Right lobe of liver (tissue), 6 donors: ENCODE measurements at regions not wholly inside any gene's neighbourhood (a gene's known extent, or its start where the extent isn't known, plus 50 kb on each side); places are given as distances from the start of the nearest gene placed in this dataset.
"Not testable (repeated sequence)": the region's sequence is repeated elsewhere in the genome, so short reads cannot be mapped to it uniquely, and the experiment has no call there.

Experiments used
- ATAC-seq, 4 donors: fragments of 200-7000 bp; cut with Tn5 transposase; one replicate each; pipeline ENCODE4 v1.9.1; 2020; ENCODE audit warnings: mild to moderate bottlenecking in 4 of 4, moderate library complexity in 4 of 4
- DNase-seq, 3 donors: peaks; one replicate each; pipeline ENCODE4 v3.0.0-alpha.2; 2020
- H3K27ac ChIP-seq, 3 donors: fragments of 200-600 bp; one replicate each; pipeline ENCODE4 v1.8.0; 2022
- H3K27me3 ChIP-seq, 2 donors: fragments of 200-600 bp; one replicate each; pipeline ENCODE4 v1.8.0; 2022
- H3K36me3 ChIP-seq, 4 donors: fragments of 200-600 bp; sonication (generic) in 1 of 4; one replicate each; pipeline versions ENCODE4 v1.5.1 to v1.8.0; 2017 to 2022; ENCODE audit warnings: control low read depth in 1 of 4
- H3K4me1 ChIP-seq, 4 donors: fragments of 200-600 bp; sonication (generic) in 1 of 4; one replicate each; pipeline versions ENCODE4 v1.5.1 to v1.8.0; 2017 to 2022; ENCODE audit warnings: control low read depth in 1 of 4
- H3K4me3 ChIP-seq, 3 donors: fragments of 200-600 bp; one replicate each; pipeline ENCODE4 v1.8.0; 2022
- H3K9me3 ChIP-seq, 4 donors: fragments of 200-600 bp; sonication (generic) in 1 of 4; one replicate each; pipeline versions ENCODE4 v1.5.1 to v1.8.0; 2017 to 2022; ENCODE audit warnings: control low read depth in 1 of 4
- CTCF ChIP-seq, 4 donors: fragments of 200-600 bp in 3 of 4; fragments of 450-650 bp in 1 of 4; IDR thresholded peaks; one replicate each; pipeline versions ENCODE4 v1.5.1 to v1.8.0; 2016 to 2022; ENCODE audit warnings: antibody characterized with exemption in 4 of 4, mild to moderate bottlenecking in 2 of 4
- POLR2A ChIP-seq: fragments of 450-650 bp; IDR thresholded peaks from one replicate; pipeline ENCODE4 v1.6.1; 2017; ENCODE audit warnings: antibody characterized with exemption, mild to moderate bottlenecking
- WGBS: methylation state at CpG from one replicate; pipeline ENCODE4 v1.1.6; 2018; ENCODE audit warnings: low coverage, low lambda C conversion rate; ENCODE audit not compliant: insufficient coverage; ENCODE audit errors: missing lambda C conversion rate; 5-methylcytosine and 5-hydroxymethylcytosine counted together
- intact Hi-C, 2 donors: fragments of 100-400 bp; cut with DNase I; formaldehyde crosslinking; loops; one replicate each; pipeline versions ENCODE4 v1.11.2 to v1.14.1; 2022
- donor health status: DM: no; HTN: yes; CAD: no.
- donor health status: DM: no; HTN: no; CAD: no.
- donor health status: DM: no; HTN: no; CAD: no.
- donor health status: DM: no; HTN: yes; CAD: no.
- donor health status: DM: no; HTN: yes; CAD: no.

DNA sequence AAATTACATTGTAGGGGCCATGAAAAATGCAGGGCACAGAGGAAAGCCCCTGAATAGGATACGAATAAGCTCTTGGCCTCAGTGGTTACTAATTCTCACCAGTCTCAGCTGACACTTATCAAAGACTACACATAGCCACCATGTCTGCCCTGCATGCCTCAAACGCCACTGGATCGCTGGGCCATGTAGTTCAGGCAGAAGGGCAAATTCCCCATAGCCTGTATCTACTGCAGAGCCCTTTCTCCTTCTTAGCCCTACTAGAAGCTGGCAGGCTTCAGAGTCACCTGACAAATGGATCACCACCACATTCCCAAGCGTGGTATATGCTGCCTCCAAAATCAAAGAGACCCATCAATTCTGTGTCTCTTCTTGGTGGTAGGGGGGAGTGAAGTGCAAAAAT lies 177.4 kb downstream of the MINAR1 start:
- ATAC-seq = no peak
- Histone ChIP-seq H3K4me3 (no peak overlapping the region), H3K27ac (no peak overlapping the region), H3K36me3 (no peaks in the 10 kb centered on the region), H3K9me3 (no peaks in the 10 kb centered on the region), H3K4me1 (no peaks in the 10 kb centered on the region), H3K27me3 (no peaks in the 10 kb centered on the region)
- 83% methylated on average over 2 of the region's 4 CpGs for WGBS
- DNase-seq = no peak
- intact Hi-C loops = loop anchor here in 1 of 2 donors (10.0 kb wide), 1 partner anchor 225 kb away; no protein-coding TSS in a partner anchor
- no peak for TF ChIP-seq POLR2A

- Histone ChIP-seq H3K9me3 (no peaks in the 10 kb centered on the region), H3K4me3 (no peak overlapping the region), H3K4me1 (no peaks in the 10 kb centered on the region), H3K36me3 (no peaks in the 10 kb centered on the region), H3K27me3 (no peaks in the 10 kb centered on the region), H3K27ac (no peak overlapping the region)
- intact Hi-C loops = no loop called here
- 67% methylated on average over 3 of the region's 3 CpGs for WGBS
- ATAC-seq = no peak
- TF ChIP-seq CTCF (IDR thresholded peaks at IDR 0.05) = no peak
- no peak for TF ChIP-seq POLR2A
- no peak for DNase-seq
Measured at GRCh38 chr15:79610021-79610420, 177.9 kb downstream of the MINAR1 start.

GRCh38 chr15:79615754-79616153 lies 183.6 kb downstream of the MINAR1 start:
- Histone ChIP-seq H3K9me3 (no peaks in the 10 kb centered on the region), H3K36me3 (no peaks in the 10 kb centered on the region), H3K27ac (no peak overlapping the region), H3K27me3 (no peaks in the 10 kb centered on the region), H3K4me3 (no peak overlapping the region), H3K4me1 (no peaks in the 10 kb centered on the region)
- no peak for ATAC-seq
- TF ChIP-seq POLR2A = no peak
- WGBS = 69% methylated on average over 4 of the region's 4 CpGs
- intact Hi-C loops = no loop called here
- no peak for DNase-seq

GRCh38 chr15:79617071-79617470 lies 184.9 kb downstream of the MINAR1 start:
- no peak for ATAC-seq
- no peak overlapping the region for H3K27ac ChIP-seq
- no peaks in the 10 kb centered on the region for H3K36me3 ChIP-seq
- intact Hi-C loops = no loop called here
- no peaks in the 10 kb centered on the region for H3K4me1 ChIP-seq
- no peaks in the 10 kb centered on the region for H3K27me3 ChIP-seq
- TF ChIP-seq CTCF (IDR thresholded peaks at IDR 0.05) = no peak
- TF ChIP-seq POLR2A = no peak
- DNase-seq = no peak
- H3K4me3 ChIP-seq = no peak overlapping the region
- no peaks in the 10 kb centered on the region for H3K9me3 ChIP-seq

DNA sequence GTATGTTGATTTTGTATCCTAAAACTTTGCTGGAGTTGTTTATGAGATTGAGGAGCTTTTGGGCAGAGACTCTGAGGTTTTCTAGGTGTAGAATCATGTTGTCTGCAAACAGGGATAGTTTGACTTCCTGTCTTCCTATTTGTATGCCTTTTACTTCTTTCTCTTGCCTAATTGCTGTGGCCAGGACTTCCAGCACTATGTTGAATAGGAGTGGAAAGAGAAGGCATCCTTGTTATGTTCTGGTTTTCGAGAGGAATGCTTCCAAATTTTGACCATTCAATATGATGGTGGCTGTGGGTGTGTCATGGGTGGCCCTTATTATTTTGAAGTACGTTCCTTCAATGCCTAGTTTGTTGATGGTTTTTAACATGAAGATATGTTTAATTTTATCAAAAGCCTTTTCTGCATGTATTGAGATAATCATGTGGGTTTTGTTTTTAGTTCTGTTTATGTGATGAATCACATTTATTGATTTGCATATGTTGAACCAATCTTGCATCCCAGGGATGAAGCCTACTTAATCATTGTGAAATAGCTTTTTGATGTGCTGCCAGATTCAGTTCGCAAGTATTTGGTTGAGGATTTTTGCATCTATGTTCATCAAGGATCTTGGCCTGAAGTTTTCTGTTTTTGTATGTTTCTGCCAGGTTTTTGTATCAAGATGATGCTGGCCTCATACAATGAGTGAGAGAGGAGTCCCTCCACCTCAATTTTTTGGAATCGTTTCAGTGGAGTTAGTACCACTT lies 188.1 kb downstream of the MINAR1 start:
- H3K36me3 ChIP-seq = no peaks in the 10 kb centered on the region
- 78% methylated on average over 4 of the region's 4 CpGs for WGBS
- DNase-seq (no peak), ATAC-seq (no peak)
- no peak for TF ChIP-seq POLR2A
- no peak for TF ChIP-seq CTCF (IDR thresholded peaks at IDR 0.05)
- no peak overlapping the region for H3K27ac ChIP-seq
- no peak overlapping the region for H3K4me3 ChIP-seq
- no peaks in the 10 kb centered on the region for H3K27me3 ChIP-seq
- H3K4me1 ChIP-seq = no peaks in the 10 kb centered on the region
- no peaks in the 10 kb centered on the region for H3K9me3 ChIP-seq
- intact Hi-C loops = no loop called here

DNA sequence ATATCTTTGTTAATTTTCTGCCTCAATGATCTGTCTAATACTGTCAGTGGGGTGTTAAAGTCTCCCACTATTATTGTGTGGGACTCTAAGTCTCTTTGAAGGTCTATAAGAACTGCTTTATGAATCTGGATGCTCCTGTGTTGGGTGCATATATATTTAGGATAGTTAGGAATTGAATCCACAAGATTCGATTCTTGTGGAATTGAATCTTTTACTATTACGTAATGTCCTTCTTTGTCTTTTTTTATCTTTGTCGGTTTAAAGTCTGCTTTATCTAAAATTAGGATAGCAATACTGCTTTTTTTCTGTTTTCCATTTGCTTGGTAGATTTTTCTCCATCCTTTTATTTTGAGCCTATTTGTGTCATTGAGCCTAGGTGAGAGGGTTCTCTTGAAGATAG lies 189.7 kb downstream of the MINAR1 start:
- H3K9me3 ChIP-seq, H3K27ac ChIP-seq, DNase-seq, ATAC-seq, H3K27me3 ChIP-seq, H3K4me1 ChIP-seq, H3K4me3 ChIP-seq, H3K36me3 ChIP-seq, intact Hi-C loops: not testable (repeated sequence)
- 70% methylated on average over 3 of the region's 3 CpGs for WGBS
